Right ventricle myocardium superior (tissue), 1 donor: ENCODE measurements at regions not wholly inside any gene's neighbourhood (a gene's known extent, or its start where the extent isn't known, plus 50 kb on each side); places are given as distances from the start of the nearest gene placed in this dataset.

Experiments used
- ATAC-seq: fragments of 200-7000 bp; cut with Tn5 transposase; one replicate; pipeline ENCODE4 v1.9.1; 2020; ENCODE audit warnings: mild to moderate bottlenecking; ENCODE audit not compliant: poor library complexity
- DNase-seq: peaks from one replicate; pipeline ENCODE4 v3.0.0-alpha.2; 2020
- intact Hi-C: fragments of 100-400 bp; cut with DNase I; formaldehyde crosslinking; loops from one replicate; pipeline ENCODE4 v1.11.2; 2022
- donor health status: DM: no; HTN: yes; CAD: no; lungs with severe emphysema.

GRCh38 chrX:69255441-69256290 lies 90.4 kb upstream of the PJA1 start:
- intact Hi-C loops, result no loop called here
- no peak for DNase-seq
- ATAC-seq, result no peak

DNA sequence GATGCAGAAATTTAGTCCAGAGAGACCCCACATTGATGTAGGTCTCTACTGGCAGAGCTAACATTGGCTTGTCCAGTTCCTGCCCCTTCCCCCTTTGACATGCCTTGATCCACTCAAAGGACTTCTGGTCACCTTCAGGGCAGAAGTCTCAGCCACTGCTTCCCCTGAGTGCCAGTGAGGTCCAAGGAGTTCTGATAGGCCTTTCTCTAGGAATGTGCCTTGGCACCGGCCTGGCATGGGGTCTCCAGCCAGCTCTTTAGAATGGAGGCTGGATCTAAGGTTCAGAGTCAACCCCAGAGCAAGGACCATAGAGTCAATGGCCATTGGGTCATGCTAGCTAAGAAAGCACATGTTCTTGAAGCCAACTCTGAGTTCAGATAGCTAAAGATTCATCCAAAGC lies 88.6 kb upstream of the PJA1 start:
- DNase-seq (no peak), ATAC-seq (no peak)
- intact Hi-C loops, result no loop called here

DNA sequence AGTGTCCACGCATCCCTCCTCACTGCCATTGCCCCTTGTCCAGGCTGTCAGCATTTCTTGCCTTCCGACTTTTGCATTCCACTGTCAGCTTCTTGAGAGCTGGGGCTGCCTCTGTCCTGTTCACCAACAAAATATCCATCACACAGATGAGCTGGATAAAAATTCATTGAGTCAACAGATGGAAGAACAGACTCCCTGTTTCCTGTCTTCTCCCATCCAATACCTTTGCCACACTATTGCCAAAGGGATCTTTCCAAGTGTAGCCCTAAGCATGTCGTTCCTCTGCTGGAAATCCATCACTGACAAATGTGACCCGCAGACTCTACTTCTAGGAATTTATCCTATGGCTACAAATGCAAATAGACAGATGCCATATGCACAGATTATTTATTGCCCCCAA lies 78.0 kb upstream of the PJA1 start:
- DNase-seq, result no peak
- intact Hi-C loops, result no loop called here
- no peak for ATAC-seq

GRCh38 chrX:69238887-69239231 lies 73.6 kb upstream of the PJA1 start:
- intact Hi-C loops, result no loop called here
- no peak for DNase-seq
- peak; percentile 87 for ATAC-seq

DNA sequence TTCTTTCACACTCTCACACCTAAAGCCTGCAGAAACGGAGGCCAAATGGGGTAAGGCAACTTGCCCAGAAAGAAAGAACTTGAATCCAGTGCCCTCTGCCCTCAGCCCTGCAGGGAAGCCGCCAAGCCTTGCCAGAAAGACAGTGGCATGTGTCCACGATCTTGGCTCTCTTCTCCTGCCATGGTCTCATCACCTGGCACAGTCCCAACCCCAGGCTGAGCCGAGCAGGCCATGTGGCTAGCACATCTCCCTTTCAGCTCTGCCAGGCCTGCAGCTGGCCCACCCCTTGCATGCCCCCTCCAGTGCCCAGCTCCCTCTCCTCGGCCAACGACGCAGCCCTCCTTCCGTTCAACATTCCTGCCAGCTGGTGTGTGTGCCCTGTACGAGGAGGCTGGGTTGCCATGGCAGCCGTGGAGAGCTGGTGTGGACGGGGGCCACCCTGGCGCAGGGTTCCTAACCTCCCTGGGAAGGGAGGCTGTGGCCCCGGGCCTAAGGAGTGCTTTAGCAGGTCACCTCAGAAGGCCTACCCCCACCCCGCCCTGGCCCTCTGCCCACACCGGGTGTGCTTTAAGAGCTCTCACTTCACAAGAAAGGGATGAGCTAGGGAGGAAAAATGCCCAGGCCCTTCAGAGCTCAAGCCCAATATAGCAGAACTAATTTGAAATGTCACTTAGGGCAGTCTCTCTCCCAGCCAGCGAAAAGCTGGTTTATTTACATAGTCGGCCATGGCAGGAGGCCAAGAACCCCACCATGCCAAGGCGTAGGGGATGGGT lies 73.0 kb upstream of the PJA1 start:
- intact Hi-C loops, result no loop called here
- peak; percentile 84 for ATAC-seq
- peak; percentile 59 for DNase-seq

DNA sequence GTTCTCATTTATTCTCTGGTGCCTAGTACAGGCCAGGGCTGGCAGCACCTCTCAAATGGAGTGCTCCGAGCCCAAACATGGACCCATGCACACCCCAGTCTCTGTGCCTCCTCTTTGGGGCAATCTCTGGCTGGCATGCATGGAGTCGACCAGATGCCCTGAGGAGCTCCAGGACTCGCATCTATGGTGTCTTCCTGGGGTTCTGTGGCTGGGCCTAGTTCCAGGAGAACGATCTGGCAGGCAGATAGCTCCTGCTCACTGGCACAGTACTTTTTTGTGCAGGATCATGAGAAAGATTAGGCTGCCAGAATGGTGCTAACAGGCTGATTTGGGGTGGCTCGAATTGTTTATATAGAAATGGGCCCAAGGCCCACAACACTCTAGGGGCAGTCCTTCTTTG lies 72.0 kb upstream of the PJA1 start:
- ATAC-seq, result no peak
- no peak for DNase-seq
- intact Hi-C loops, result no loop called here

- ATAC-seq, result no peak
- intact Hi-C loops, result no loop called here
Observed at GRCh38 chrX:69236641-69237040, 71.4 kb upstream of the PJA1 start.

DNA sequence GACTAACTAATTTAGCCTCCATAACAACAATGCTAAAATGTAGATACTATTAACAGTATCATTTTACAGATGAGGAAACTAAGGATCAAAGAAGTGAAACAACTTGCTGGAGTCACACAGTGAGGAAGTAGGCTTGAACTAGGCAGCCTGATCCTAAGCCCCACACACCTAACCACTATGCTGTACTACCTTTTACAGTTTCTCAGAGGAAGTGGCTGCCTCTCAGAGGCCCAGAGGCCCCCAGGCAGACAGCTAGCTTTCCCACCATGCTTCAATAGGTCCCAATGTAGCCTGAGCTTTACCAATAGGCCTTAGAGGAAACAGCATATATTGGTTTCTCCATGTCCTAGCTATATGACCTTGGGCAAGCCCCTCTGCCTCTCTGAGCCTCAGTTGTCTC lies 69.4 kb upstream of the PJA1 start:
- intact Hi-C loops, result no loop called here
- ATAC-seq, result no peak

More at GRCh38 chrX:69236641-69237040, 71.4 kb upstream of the PJA1 start:
- DNase-seq, result no peak

GRCh38 chrX:69232945-69233344 lies 67.7 kb upstream of the PJA1 start:
- DNase-seq, result no peak
- peak; percentile 45 for ATAC-seq
- intact Hi-C loops, result no loop called here

More for the DNA sequence above, 69.4 kb upstream of the PJA1 start:
- DNase-seq, result no peak

DNA sequence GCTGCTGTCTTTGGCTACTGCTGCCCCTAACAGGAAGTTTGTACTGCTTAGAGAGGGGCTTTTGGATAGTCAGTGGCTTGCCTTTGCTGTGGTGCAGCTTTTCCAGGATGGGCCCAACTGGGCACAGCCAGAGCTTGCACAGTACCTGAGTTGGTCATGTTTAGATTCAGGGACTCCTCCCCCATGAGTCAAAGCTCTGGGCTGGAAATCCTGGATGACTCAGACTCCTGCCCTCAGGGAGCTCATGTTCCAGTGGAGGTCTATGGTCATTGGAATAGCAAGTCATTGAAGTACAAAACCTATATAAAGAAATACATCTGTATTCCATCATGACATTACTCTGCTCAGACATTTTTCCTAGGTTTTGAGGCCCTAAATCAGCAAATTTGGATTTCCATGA lies 66.7 kb upstream of the PJA1 start:
- intact Hi-C loops, result no loop called here
- ATAC-seq (no peak), DNase-seq (no peak)

DNA sequence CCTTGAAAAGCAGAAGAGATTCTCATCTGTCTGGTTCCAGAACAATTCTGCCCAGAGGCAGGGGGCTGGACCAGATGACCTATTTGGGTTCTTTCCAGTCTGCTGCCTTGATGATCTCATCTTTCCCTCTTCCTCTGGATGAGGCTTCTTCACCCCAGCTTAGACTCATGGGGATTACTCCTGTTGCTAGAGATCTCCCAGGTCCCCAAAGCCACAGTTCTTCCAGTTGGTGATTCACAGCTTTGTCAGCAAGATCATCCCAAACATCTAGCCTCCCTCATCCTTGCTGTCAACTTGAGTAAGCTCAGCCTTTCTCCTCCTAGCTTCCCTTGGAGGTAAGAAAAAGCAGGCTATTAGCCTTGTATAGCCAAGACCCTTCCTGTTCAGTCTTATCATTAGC lies 64.2 kb upstream of the PJA1 start:
- DNase-seq (no peak), ATAC-seq (no peak)
- intact Hi-C loops, result loop anchor here (10.0 kb wide), 1 partner anchor 55 kb away; no protein-coding TSS in a partner anchor

- intact Hi-C loops, result loop anchor here (10.0 kb wide), 1 partner anchor 56 kb away; no protein-coding TSS in a partner anchor
Observed at GRCh38 chrX:69228732-69229131, 63.5 kb upstream of the PJA1 start.

GRCh38 chrX:69226459-69227158 lies 61.4 kb upstream of the PJA1 start:
- DNase-seq, result no peak
- intact Hi-C loops, result loop anchor here (10.0 kb wide), 1 partner anchor 58 kb away; no protein-coding TSS in a partner anchor
- ATAC-seq, result no peak

More at GRCh38 chrX:69228732-69229131, 63.5 kb upstream of the PJA1 start:
- DNase-seq (no peak), ATAC-seq (no peak)

DNA sequence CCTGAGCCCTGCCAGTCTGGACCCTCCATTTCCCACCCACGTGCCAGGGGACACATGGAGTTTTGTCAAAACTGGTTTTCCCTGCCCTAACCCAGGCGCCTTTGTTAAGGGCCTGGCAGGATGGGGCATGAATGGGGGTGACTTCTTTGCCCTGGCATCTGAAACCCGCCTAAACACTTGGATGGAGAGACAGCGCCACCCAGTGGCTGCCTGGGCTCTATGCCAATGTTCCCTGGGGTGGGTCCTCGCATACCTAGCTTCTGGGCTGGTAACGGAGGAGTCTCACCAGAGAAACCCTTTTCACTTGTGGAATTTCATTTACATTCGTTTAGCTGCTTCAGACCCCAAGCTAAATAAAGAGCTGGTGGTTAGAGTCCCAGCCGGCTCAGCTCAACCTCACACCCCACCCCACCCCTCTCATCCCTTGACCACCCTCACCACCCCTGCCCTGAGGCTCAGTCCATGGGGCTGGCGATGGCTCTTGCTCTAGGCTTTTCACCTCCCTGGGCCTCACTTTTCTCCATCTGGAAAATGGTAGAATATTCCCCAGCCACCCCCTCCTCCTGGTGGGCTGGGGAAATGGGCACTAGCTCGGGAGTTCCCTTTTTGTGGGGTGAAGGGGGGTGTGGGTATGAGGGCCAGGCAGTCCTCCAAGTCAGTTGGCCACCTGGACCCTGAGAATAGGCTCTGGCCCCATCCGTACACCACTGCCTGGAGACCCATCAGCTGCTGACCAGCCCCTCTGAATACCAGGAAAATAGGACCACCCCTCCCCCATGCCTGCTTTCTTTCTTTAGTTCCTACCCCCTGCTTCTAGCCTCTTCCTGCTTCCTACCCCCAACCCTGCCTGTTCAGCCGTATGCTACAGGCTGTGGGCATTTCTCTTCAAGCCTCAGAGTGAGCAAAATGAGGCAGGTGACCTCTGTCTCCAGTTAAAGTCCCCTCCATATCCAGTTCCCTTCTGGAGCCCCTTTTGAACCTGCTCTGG lies 57.1 kb upstream of the PJA1 start:
- peak; percentile 90 for ATAC-seq
- intact Hi-C loops, result loop anchor here (2.0 to 10.0 kb wide), 2 partner anchors 62 to 400 kb away; no protein-coding TSS in a partner anchor
- DNase-seq, result peak; percentile 79

DNA sequence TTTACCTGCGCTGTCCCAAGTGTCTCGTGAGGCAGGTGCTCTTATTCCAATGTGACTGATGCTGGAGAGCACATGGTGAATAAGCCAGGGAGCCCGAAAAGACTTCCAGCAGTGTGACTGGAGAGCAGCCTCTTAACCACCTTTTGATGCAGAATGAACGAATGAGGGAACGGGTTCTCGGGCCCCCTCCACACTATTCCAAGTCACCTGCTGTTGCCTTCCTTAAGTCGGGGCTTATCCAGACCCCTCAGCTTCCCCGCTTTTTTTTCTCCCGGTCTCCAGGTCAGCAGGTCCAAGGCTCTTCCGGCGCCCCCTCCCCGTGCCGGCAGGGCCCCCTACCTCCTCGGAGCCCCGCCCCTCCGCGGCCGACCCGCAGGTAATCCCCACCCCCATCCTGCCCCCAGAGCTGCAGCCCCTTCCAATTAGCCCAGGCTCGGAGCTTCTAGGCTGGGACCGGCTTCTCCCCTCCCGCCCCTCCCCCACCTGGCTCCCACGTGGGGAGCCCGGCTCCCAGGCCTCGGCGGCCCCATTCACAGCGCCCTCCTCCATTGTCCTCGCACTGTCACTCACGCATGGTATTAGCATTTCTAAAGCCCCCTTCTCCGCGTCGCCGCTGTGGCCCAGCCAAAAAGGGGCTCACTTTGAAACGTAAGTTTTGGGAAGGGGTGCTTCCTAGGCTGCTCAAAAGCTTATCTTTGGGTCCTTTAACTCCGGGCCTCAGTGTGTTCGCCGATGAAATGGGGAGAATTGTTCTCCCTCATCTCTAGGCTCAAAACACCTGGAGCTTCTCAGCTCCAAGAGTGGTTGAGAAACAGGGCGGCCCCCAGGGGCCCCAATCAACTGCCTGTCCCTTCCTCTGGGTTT lies 56.2 kb upstream of the PJA1 start:
- ATAC-seq (no peak), DNase-seq (no peak)

GRCh38 chrX:69218407-69218997 lies 53.2 kb upstream of the PJA1 start:
- ATAC-seq (no peak), DNase-seq (no peak)
- intact Hi-C loops, result no loop called here

More for the DNA sequence above, 56.2 kb upstream of the PJA1 start:
- intact Hi-C loops, result loop anchor here (2.0 to 10.0 kb wide), 2 partner anchors 63 to 399 kb away; no protein-coding TSS in a partner anchor

DNA sequence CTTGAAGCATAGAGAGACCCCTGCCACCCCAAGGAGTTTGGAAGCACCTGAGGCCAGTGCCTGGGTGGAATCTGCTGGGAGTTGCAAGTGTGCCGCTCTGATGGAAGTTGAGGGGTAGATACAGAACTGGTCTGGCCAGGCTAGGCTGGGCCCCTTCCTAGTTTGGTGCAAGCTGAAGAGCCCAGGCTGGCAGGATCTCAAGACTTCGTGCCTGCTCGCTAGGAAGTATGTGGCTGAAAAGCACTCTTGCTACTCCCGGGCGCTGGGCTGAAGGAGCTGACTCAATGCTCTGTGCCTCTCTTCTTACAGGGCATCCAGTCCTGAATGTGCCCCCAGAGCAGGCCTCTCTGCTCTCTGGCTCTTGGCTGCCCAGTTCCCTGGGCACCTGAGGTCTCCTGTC lies 51.7 kb upstream of the PJA1 start:
- peak; percentile 29 for ATAC-seq
- DNase-seq, result peak; percentile 43
- intact Hi-C loops, result no loop called here
